ENCODE measurements at regions not wholly inside any gene's neighbourhood (a gene's known extent, or its start where the extent isn't known, plus 50 kb on each side); places are given as distances from the start of the nearest gene placed in this dataset.
"Not testable (repeated sequence)": the region's sequence is repeated elsewhere in the genome, so short reads cannot be mapped to it uniquely, and the experiment has no call there.

DNA sequence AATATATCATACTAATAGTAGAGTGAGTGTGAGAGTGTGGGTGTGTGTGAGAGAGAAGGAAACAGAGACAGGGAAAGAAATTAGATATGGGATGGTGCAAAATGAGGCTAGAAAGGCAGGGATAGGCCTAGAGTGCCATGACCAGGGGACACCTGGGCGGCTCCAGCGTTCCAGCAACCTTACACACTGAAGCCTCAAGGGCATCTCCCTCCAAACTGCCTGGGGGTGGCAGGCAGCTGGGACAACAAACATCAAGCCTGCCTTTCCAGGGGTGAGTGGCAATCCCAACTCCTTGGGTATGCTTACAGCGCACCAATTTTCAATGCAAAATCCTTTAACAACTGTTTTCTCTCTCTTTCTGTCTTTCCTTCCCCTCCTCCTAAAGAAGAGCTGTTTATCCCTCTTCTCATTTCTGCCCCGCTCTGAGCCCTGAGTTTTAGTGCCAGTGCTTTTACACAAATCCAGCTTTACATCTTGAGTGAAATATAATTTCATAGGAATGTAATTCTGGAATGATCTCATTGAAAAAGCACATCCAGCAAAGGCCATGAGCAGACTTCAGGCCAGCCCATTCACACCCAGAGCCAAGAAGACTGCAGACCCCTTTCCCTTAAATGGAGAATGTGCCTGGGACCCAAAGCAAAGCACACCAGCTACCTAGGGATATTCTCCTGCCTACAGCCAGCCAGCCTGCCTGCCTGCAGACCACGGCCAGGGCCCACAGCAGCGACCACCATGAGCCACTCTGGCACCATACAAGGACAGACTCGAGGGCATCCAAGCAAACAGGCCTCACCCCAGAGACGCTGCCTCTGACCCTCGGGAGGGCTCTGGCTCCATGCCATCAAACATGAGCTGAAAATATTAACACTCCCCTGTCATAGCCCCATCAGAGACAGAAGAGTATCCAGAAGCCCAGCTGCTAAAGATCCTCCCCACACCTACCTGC, 90.3 kb downstream of the RPL27A start:
- no peak for DNase-seq

DNA sequence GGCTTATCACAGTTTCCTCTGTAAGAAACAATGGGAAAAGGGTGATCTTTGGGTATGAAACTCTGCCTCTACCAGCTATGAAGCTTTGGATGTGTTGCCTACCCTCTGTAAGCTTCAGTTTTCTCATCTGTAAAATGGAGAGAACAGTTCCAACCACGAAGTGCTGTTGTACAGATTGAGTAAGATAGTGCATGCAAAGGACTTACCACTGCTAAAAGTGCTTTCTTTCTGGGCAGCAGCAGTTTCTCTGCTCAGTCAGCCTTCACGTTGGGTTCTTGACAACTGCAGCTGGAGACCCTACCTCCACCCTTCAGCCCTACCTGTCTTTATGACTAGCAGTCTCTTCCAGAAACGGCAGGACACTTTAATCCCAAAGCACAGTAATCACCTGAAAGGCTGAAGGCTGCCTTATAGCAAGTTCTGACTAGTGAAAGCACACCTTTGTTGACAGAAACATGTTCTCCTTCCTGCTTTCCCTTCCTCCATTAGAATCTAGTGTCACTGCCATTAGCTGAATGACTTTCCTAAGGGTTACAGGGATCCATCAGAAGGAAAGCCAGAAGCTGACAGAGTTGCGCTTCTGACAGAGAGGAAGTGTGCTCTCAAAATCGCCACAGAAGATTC, 91.4 kb downstream of the RPL27A start:
- no peak for DNase-seq

DNA sequence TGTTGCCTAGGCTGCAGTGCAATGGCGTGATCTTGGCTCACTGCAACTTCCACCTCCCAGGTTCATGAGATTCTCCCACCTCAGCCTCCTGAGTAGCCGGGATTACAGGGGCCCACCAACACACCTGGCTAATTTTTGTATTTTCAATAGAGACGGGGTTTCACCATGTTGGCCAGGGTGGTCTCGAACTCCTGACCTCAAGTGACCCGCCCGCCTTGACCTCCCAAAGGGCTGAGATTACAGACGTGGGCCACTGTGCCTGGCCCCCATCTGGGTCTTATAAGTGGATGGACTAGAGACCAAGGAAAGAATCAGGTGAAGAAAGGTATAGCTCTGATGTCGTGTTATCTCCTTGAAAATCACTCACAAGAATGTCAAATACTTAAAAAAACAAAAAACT, 92.3 kb downstream of the RPL27A start:
- DNase-seq: not testable (repeated sequence)

DNA sequence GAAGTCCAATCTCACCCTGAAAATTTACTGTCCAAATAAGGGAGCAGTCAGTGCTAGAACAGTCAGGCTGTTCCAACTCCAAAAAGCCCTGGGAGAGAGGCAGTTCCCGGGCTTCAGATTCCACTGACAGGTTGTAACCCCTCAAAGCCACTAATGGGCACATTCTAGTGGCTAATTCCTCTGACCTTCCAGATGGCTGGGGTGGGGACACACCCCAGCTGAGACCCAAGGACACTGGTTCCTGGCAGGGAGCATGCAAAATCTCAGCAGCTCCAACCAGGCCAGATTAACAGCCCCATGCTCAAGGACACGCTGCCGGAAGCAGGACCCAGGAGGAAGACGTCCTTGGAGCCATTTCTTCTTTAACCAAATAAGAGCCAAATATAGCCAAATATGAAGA, 92.7 kb downstream of the RPL27A start:
- no peak for DNase-seq

DNA sequence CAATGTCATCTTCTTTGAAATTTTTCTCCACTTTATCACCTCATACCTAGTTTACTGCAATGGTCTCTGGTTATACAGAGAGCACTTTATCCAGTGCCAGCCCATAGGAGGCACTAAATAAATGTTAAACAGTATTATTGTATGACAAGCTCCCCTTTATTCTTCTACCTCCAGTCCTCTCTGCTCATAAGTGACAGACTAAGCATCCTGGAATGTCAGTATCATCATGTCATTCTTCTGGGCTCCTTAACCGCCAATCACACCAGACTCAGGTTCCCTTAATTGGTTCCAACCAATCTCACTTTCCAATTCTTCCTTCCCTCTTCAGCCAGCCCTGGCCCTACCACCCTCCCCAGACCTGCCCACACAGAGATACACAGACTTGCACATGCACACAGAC, 93.1 kb downstream of the RPL27A start:
- DNase-seq: no peak

DNA sequence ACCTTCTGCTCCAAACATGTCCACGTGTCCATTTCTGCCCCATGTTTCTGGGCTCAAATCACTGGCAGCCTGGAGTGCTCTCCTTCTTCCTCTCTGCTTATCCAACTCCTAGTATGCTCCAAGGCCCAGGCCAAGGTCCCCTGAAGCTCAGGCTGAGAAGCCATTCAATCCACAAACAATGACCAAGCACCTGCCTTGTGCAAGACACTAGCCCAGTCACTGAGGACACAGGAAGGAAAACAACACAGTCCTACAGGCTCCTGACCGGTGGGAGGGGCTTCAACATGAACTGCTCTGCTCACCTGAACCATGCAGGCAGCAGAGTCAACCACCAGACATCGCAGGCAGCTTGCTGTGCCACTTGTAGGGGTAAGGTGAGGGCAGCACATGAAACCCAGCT, 93.6 kb downstream of the RPL27A start:
- no peak for DNase-seq

DNA sequence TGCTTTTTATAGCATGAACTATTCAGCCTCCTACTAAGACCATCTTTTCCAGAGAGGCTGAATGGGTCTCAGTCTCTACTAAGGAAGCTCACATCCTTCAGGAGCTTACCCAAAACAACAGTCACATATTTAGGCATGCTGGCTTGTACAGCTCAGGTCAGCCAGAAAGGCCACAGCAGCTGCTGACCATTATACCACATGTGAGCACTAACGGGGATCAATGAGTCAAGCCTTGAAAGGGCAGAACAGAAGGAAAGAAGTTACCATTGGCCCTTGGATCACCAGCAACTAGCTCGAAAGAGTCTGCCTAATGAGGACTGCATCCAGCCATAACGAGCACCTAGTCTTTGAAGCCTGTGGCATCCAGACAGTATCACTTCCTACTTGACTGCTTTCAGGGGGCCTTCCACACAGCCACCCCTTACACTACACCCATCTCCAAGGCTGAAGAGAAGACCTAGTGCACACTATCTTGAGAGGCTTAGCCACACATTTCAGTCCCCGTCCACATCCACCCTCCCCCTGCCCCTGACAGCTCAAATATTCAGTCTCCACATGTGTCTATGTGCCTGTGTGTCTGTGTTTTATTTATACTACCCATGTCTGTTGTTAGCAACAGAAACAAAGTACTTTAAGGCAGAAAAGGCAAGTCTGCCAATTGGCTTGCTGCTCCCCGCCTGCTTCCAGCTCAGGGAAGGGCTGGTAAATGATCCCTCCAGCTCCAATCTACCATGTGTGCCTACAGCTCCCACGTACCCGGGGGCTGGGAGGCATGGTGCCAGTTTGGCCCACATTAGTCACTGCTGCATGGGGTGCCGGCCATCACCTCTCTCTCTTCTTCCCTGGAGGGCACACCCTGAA, 95.5 kb downstream of the RPL27A start:
- no peak for DNase-seq

DNA sequence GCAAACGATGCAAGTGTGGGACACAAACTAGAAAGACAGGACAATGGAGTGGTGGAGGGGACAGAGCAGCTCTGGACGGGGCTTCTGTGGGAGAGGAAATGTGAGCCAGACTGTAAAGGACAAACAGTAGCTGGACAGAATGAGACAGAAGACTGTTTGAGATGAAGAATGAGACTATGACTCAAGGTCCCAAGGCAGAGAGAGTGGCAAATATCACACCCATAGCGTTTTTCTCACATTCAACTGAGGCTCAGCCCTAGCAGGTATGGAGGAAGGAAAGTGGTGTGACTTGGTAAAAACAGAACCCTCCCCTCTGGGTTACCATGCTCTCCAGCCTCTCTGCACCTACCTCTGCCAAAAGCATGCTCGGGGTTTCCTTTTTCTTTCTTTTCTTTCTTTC, 96.5 kb downstream of the RPL27A start:
- no peak for DNase-seq

DNA sequence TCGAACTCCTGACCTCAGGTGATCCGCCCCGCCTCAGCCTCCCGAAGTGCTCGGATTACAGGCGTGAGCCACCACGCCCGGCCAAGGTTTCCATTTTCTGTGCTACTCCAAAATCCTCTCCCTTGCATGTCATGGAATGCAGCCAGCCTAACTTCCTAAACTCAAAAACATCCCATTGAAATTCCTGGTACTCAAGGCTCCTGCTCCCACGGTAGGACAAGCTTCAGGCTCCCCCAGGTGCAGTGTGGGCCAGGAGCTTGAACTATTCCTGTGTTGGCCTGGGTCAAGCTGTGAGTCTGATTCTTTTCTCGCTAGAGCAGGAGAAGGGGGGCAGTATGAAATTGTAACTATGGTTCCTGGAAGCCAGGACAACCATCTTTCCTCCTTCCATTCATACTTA, 97.1 kb downstream of the RPL27A start:
- DNase-seq: no peak

DNA sequence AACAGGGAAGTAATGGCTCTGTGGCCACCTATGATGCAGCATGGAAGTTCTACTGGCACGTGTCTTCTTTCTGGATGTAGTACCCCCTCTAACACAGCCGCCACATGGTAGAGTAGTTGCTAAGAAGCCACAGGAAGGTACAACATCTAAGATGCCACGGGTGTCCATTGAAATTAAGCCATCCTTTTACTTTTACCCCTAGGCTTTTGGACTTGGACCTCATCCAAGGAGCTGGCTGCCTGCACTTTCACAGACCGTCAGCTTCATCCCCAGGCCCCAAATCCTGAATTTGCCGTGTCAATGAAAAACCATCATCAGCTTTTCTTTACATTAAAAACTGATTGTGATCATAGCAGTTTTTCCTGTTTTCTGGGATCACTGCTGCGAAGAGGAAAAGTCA, 102.4 kb downstream of the RPL27A start:
- no peak for DNase-seq

DNA sequence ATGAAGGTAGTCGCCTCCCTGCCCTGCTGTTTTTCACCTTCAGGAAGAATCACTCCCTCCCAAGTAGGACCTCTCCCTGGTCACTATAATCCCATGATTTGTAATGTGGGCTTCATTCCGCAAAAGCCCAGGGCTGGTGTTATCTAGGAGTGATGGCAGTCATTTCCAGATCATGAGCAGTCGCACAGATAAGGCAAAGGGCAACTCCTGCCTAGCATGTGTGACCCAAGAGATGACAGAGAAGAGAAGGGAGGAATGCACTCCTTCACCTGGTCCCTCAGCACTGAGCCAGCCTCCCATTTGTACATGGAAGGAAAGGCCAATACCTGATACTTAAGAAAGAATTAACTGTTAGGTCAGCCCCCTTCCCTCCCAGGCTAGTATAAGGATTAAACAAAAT, 102.9 kb downstream of the RPL27A start:
- DNase-seq: no peak

DNA sequence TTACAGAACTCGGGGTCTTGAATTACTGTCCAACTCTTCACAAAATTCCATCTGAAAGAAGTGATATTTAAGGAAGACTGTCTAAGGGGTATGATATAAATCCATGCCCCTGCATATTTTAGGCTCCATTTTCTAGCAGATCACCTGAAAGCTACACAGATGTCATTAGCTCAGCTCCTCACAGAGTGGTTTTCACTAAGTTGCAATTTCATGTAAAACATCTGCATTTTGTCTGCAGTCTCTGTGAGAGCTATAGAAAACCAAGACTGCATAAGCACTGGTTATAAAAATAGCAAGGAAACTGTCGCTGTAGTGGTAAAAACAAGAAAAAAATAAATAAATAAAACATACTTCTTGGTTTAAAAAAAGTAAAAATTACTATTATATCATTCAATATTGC, 103.4 kb downstream of the RPL27A start:
- DNase-seq: no peak

DNA sequence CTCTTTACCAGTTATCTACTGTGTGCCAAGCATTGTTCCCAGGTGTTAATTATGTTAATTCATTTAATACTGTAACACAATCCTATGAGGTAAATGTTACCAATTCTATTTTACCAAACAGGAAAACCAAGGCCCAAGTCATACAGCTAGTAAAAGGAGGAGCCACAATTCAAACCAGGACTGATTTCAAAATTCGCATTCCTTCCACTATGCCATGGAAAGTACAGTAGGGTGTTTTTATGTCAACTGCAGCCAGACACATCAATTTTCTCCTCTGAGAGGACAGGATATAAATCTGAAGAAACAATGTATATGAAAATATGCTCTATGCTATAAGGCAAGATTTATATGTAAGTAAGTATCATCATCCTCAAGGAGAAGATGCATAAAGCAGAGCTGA, 104.3 kb downstream of the RPL27A start:
- DNase-seq: no peak

DNA sequence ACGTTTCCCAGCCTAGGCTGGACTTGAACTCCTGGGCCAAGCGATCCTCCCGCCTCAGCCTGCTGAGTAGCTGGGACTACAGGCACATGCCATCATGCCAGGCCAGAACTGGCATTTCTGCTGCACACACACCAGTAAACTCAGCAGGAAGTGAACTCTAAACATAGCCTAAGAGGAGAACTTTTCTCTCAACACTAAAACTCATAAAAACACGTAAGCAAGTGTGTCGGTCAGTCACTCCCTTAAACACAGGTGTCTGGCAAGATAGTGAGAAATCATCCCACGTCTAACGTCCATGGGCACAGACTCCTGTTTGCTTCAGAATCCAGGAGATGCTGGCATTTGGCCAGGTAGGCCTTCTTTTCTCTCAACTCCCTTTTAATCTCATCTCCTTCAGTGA, 104.8 kb downstream of the RPL27A start:
- no peak for DNase-seq

DNA sequence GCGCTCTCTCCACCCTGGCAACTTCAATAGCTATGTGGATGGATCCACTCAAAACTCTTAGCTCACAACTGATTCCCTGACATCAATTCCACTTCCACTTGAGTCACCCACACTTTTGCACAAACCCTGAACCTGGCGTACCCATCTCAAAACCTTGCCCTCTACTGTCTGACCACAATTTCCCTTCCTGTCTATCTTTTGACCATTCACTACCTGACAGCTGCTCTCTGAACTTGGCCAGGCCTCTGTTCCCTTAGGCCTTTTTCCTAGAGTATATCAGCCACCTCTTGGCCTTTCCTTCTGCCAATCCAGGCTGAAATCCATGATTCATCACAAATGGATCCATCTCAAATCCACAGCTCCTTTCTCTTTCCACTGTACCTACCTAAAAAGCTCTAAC, 106.0 kb downstream of the RPL27A start:
- no peak for DNase-seq

DNA sequence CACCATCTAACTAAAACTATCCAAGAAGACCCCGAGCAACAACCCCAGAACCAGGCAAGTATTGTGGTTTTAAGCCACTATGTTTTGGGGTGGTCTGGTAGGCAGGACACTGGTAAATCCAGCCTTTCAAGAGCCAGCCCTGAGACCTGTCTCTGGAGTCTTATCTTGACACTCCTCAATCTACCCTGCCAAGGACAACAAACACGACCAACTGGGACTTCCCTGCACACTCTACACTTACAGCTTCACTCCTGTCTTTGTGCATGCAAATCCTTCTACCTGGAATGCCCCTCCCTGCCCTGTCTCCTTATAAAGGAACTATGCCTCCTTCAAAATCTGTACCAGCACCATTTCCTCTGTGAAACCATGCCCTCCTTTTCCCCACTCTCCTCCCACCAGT, 107.3 kb downstream of the RPL27A start:
- no peak for DNase-seq

DNA sequence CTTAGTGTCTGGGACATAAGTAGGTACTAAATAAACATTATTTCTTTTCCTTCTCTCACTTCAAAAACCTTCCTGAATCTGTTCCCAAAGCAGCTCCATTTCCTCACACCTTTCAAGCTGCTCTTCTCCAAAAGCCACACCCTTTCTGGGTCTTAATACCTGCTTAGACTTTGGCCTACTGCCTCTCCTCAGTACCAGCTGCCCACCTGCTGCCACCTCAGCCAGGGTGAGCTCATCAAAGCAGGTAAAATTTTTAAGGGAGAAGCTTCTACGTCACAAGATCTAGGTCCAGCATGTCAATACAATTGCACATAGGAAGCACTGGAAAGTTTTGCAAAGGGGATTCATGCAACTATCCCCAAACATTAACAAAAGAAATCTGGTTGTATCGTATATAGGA, 108.4 kb downstream of the RPL27A start:
- no peak for DNase-seq

DNA sequence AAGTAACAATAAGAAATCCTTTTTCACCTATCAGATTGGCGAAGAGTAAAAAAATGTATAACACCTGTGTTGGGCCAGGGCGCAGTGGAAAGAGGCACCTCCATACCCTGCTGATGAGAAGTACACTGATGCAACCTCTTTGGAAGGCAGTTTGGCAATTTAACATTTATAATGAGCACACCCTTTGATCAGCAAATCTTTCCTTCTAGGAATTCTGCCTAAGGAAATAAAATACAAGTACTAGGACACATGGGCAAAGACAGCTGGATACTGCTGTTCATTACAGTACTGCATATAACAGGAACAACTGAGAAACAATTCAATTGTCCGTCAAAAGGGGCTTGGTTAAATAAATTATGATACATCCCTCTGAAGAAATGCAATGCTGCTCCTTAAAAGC, 110.1 kb downstream of the RPL27A start:
- DNase-seq: no peak

DNA sequence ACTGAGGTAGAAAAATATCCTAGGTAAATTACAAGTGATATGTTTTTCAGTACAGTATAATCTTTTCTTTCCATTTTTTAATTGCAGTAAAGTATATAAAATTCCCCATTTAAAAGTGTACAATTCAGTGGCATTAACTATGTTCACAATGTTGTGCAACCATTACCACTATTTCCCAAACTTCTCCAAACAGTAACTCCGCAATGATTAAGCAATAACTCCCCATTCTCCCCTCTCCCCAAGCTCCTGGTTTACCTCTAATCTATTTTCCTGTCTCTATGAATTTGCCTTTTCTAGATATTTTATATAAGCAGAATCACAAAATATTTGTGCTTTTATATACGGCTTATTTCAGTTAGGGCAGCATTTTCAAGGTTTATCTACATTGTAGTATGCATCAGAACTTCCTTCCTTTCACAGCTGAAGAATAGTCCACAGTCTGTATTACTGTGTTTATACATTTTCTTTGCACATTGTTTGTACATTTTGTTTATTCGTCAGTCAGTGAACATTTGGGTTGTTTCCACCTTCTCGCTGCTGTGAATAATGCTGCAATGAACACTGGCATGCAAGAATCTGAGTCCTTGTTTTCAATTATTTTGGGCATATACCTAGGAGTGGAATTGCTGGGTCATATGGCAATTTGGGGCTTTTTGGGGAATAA, 110.7 kb downstream of the RPL27A start:
- DNase-seq: no peak

DNA sequence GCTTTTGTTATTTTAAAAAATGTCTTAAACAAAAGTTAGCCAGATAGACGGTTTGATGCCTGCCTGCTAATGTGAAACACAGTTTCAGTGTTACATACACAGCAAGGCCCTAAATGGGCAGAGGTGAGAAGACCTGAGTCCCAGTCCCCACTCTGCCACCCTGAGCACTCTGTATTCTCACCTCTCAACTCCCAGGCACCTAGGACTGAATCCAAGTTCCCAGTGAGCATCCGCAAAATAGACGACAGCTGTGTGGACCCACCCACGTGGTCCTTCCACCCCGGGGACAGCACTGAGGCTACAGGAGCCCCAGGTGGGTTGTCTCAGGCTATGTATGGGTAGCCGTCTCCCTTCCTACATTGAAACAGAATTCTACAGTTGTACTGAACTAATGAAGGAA, 111.5 kb downstream of the RPL27A start:
- no peak for DNase-seq

DNA sequence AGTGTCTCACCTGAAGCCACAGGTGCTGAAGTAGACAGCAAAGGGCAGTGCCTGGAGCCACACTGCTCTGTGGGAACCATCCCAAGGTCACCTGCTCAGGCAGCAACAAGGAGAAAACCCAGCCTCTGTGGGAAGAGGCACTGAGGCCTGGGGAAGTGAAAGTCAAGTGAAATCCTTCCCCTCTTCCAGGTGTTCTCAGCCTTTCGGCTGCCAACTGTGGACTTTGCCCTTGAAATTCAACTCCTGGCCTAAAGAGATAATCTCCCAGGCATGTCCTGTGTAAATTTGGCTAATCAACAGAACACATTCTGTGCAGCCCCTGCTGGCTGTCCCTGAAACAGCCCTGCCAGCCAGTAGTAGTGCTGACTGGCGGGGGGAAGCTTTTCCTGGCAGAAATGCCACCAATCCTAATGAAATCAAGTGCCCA, 112.1 kb downstream of the RPL27A start:
- no peak for DNase-seq

DNA sequence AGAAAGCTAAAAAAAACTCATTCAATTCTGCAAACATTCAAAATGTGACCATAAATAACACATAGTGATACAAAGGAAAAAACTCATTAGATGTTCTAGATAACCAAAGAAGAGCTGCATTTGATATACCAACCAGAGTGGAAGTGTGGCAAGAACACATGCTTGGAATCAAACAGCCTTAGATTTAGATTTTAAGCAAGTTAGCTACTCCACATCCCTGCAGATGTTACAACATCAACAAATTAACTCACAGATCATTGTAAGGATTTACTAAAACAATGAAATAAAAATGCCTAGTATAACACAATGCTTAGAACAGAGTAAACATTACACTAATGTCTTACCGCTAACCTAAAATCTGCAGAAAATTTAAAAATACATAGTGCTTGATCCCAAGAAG, 114.0 kb upstream of the AKIP1 start:
- DNase-seq: no peak

DNA sequence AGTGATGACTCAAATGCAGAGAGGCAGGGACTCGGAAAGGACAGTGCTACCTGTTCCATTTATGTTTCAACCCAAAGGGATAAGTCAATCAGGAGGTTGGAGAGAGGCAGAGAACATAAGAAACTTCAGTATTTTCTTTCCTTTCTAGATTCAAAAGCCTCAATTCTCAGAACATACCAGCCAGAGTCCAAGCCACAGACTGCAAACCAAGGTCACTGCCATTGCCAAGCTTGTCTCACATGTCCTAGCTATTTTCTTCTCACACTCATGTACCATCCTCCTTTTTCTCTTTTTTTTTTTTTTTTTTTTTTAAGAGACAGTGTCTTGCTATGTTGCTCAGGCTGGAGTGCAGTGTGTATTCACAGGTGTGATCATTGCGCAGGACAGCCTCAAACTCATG, 111.7 kb upstream of the AKIP1 start:
- no peak for DNase-seq
